ENCODE measurements at regions not wholly inside any gene's neighbourhood (a gene's known extent, or its start where the extent isn't known, plus 50 kb on each side); places are given as distances from the start of the nearest gene placed in this dataset.

- Histone ChIP-seq H3K27me3 (no peaks in the 10 kb centered on the region), H3K36me3 (no peaks in the 10 kb centered on the region), H3K27ac (no peak overlapping the region), H3K4me1 (no peaks in the 10 kb centered on the region), H3K4me3 (replicated peaks in 1 of 3) (no peak overlapping the region), H3K9me3 (no peaks in the 10 kb centered on the region)
- no peak for DNase-seq
- TF ChIP-seq CTCF (IDR thresholded peaks at IDR 0.05), result no peak
- TF ChIP-seq POLR2A (IDR thresholded peaks at IDR 0.05), result no peak
- 90 to 99% methylated on average over 3 of the region's 7 CpGs for WGBS, 2 donors
- intact Hi-C loops (cut with DNase I), result no loop called here
These were observed 97.6 kb upstream of the ALDH1A3 start for GRCh38 chr15:100781961-100782530.

GRCh38 chr15:100783291-100783690 is 96.3 kb upstream of the ALDH1A3 start:
- intact Hi-C loops (cut with DNase I), result no loop called here
- Histone ChIP-seq H3K4me1 (no peaks in the 10 kb centered on the region), H3K9me3 (no peaks in the 10 kb centered on the region), H3K4me3 (replicated peaks in 1 of 3) (no peak overlapping the region), H3K27me3 (no peaks in the 10 kb centered on the region), H3K27ac (no peak overlapping the region), H3K36me3 (no peaks in the 10 kb centered on the region)
- 89 to 95% methylated on average over 7 of the region's 7 CpGs for WGBS, 2 donors
- no peak for DNase-seq
- TF ChIP-seq POLR2A (IDR thresholded peaks at IDR 0.05), result no peak
- no peak for TF ChIP-seq CTCF (IDR thresholded peaks at IDR 0.05)

GRCh38 chr15:100783760-100784492 is 95.7 kb upstream of the ALDH1A3 start:
- 84 to 87% methylated on average over 17 of the region's 17 CpGs for WGBS, 2 donors
- Histone ChIP-seq H3K27ac (no peak overlapping the region), H3K27me3 (no peaks in the 10 kb centered on the region), H3K4me3 (replicated peaks in 1 of 3) (no peak overlapping the region), H3K4me1 (no peaks in the 10 kb centered on the region), H3K36me3 (no peaks in the 10 kb centered on the region), H3K9me3 (no peaks in the 10 kb centered on the region)
- intact Hi-C loops (cut with DNase I), result no loop called here
- no peak for DNase-seq
- no peak for TF ChIP-seq CTCF (IDR thresholded peaks at IDR 0.05)
- TF ChIP-seq POLR2A (IDR thresholded peaks at IDR 0.05), result no peak

- H3K4me3 ChIP-seq (replicated peaks in 1 of 3), result no peak overlapping the region
- no peaks in the 10 kb centered on the region for H3K4me1 ChIP-seq
- H3K9me3 ChIP-seq, result no peaks in the 10 kb centered on the region
- no peak overlapping the region for H3K27ac ChIP-seq
- TF ChIP-seq POLR2A (IDR thresholded peaks at IDR 0.05) (no peak), CTCF (IDR thresholded peaks at IDR 0.05) (no peak)
- 84 to 85% methylated on average over 10 of the region's 10 CpGs for WGBS, 2 donors
- no peak for DNase-seq
- intact Hi-C loops (cut with DNase I), result no loop called here
- no peaks in the 10 kb centered on the region for H3K36me3 ChIP-seq
- H3K27me3 ChIP-seq, result no peaks in the 10 kb centered on the region
These were observed 95.0 kb upstream of the ALDH1A3 start for GRCh38 chr15:100784493-100785180.

All from thyroid gland (tissue), 4 donors.